ENCODE measurements at regions not wholly inside any gene's neighbourhood (a gene's known extent, or its start where the extent isn't known, plus 50 kb on each side); places are given as distances from the start of the nearest gene placed in this dataset.

- DNase-seq, result no peak
Measured at GRCh38 chr6:6781873-6782227, 193.3 kb downstream of the LY86 start.

GRCh38 chr6:6783721-6784120 is 195.2 kb downstream of the LY86 start:
- no peak for DNase-seq

- DNase-seq, result no peak
Measured at GRCh38 chr6:6784514-6785162, 196.1 kb downstream of the LY86 start.

- DNase-seq, result no peak
Measured at GRCh38 chr6:6785163-6785521, 196.6 kb downstream of the LY86 start.

GRCh38 chr6:6788394-6789032 is 200.0 kb downstream of the LY86 start:
- DNase-seq, result no peak

GRCh38 chr6:6790393-6790792 is 201.9 kb downstream of the LY86 start:
- DNase-seq, result no peak

GRCh38 chr6:6790891-6791290 is 202.4 kb downstream of the LY86 start:
- DNase-seq, result no peak

GRCh38 chr6:6793388-6794250 is 205.1 kb downstream of the LY86 start:
- DNase-seq, result no peak

GRCh38 chr6:6795393-6795792 is 206.9 kb downstream of the LY86 start:
- DNase-seq, result no peak

- DNase-seq, result no peak
Measured at GRCh38 chr6:6796818-6797217, 208.3 kb downstream of the LY86 start.

- no peak for DNase-seq
Measured at GRCh38 chr6:6798448-6798860, 209.9 kb downstream of the LY86 start.

- no peak for DNase-seq
Measured at GRCh38 chr6:6801005-6801335, 212.4 kb downstream of the LY86 start.

- DNase-seq, result no peak
Measured at GRCh38 chr6:6801635-6802218, 213.2 kb downstream of the LY86 start.

GRCh38 chr6:6803180-6803977 is 214.9 kb downstream of the LY86 start:
- DNase-seq, result no peak

GRCh38 chr6:6804843-6805615 is 216.5 kb downstream of the LY86 start:
- no peak for DNase-seq

GRCh38 chr6:6806844-6807518 is 218.5 kb downstream of the LY86 start:
- DNase-seq, result no peak

- DNase-seq, result no peak
Measured at GRCh38 chr6:6808343-6808742, 219.8 kb downstream of the LY86 start.

GRCh38 chr6:6808915-6809314 is 220.4 kb downstream of the LY86 start:
- no peak for DNase-seq

- DNase-seq, result no peak
Measured at GRCh38 chr6:6810727-6811126, 222.2 kb downstream of the LY86 start.

- no peak for DNase-seq
Measured at GRCh38 chr6:6811128-6812009, 222.8 kb downstream of the LY86 start.

Measured in left kidney (tissue), 1 donor.